HEK293 (cell line): ENCODE measurements at regions not wholly inside any gene's neighbourhood (a gene's known extent, or its start where the extent isn't known, plus 50 kb on each side); places are given as distances from the start of the nearest gene placed in this dataset.

Experiments used
- HOXD13 ChIP-seq: sonication (generic); formaldehyde crosslinking; IDR thresholded peaks from 2 replicates; pipeline ENCODE4 v1.8.0; 2022; ENCODE audit warnings: missing genetic modification reagents, borderline replicate concordance
- ZNF174 ChIP-seq: fragments of 450-650 bp; formaldehyde crosslinking; IDR thresholded peaks from 2 replicates; pipeline ENCODE4 v1.5.0; 2017; ENCODE audit warnings: missing biosample characterization, mild to moderate bottlenecking, missing genetic modification characterization
- ZNF184 ChIP-seq: fragments of 450-650 bp; IDR thresholded peaks from 2 replicates; pipeline ENCODE4 v1.5.1; 2018; ENCODE audit warnings: missing biosample characterization, mild to moderate bottlenecking, missing genetic modification characterization
- ZNF266 ChIP-seq: fragments of 450-650 bp; formaldehyde crosslinking; IDR thresholded peaks from 2 replicates; pipeline ENCODE4 v1.5.1; 2016; ENCODE audit warnings: missing biosample characterization, missing genetic modification characterization, low read depth
- ZNF335 ChIP-seq: fragments of 450-650 bp; formaldehyde crosslinking; conservative IDR thresholded peaks from 2 replicates; pipeline ENCODE4 v1.5.1; 2016; ENCODE audit warnings: missing biosample characterization, missing genetic modification characterization
- ZNF366 ChIP-seq: fragments of 450-650 bp; formaldehyde crosslinking; conservative IDR thresholded peaks from 2 replicates; pipeline ENCODE4 v1.5.1; 2016; ENCODE audit warnings: missing biosample characterization, missing genetic modification characterization
- ZNF558 ChIP-seq: fragments of 450-650 bp; formaldehyde crosslinking; IDR thresholded peaks from 2 replicates; pipeline ENCODE4 v1.5.1; 2016; ENCODE audit warnings: missing biosample characterization, missing genetic modification characterization
- ZNF629 ChIP-seq: fragments of 450-650 bp; formaldehyde crosslinking; IDR thresholded peaks from 2 replicates; pipeline ENCODE4 v1.5.1; 2017; ENCODE audit warnings: missing biosample characterization, missing genetic modification characterization
- ZNF660 ChIP-seq: fragments of 450-650 bp; IDR thresholded peaks from 2 replicates; pipeline ENCODE4 v1.5.1; 2018; ENCODE audit warnings: missing biosample characterization, mild to moderate bottlenecking, missing genetic modification characterization
- ZNF707 ChIP-seq: fragments of 450-650 bp; formaldehyde crosslinking; IDR thresholded peaks from 2 replicates; pipeline ENCODE4 v1.5.1; 2016; ENCODE audit warnings: missing biosample characterization, missing genetic modification characterization
- TF ChIP-seq, protein P1 (sequence below): fragments of 450-650 bp; formaldehyde crosslinking; IDR thresholded peaks from 2 replicates; pipeline ENCODE4 v1.5.1; 2016; ENCODE audit warnings: missing biosample characterization, missing genetic modification characterization
- TF ChIP-seq, protein P2 (sequence below): fragments of 450-650 bp; formaldehyde crosslinking; IDR thresholded peaks from 2 replicates; pipeline ENCODE4 v1.5.1; 2016; ENCODE audit warnings: missing biosample characterization, missing genetic modification characterization
- TF ChIP-seq, protein P3 (sequence below): fragments of 450-650 bp; formaldehyde crosslinking; IDR thresholded peaks from 2 replicates; pipeline ENCODE4 v1.5.1; 2016; ENCODE audit warnings: missing biosample characterization, missing genetic modification characterization, borderline replicate concordance
- TF ChIP-seq, protein P4 (sequence below): fragments of 450-650 bp; formaldehyde crosslinking; IDR thresholded peaks from 2 replicates; pipeline ENCODE4 v1.5.1; 2016; ENCODE audit warnings: missing biosample characterization, missing genetic modification characterization
- TF ChIP-seq, protein P5 (sequence below): fragments of 450-650 bp; formaldehyde crosslinking; IDR thresholded peaks from 2 replicates; pipeline ENCODE4 v1.5.1; 2016; ENCODE audit warnings: missing biosample characterization, missing genetic modification characterization
- TF ChIP-seq, protein P6 (sequence below): fragments of 450-650 bp; formaldehyde crosslinking; IDR thresholded peaks from 2 replicates; pipeline ENCODE4 v1.5.1; 2016; ENCODE audit warnings: missing biosample characterization, missing genetic modification characterization, low read depth
- TF ChIP-seq, protein P7 (sequence below): fragments of 450-650 bp; formaldehyde crosslinking; conservative IDR thresholded peaks from 2 replicates; pipeline ENCODE4 v1.5.1; 2016; ENCODE audit warnings: low read depth, missing biosample characterization, missing genetic modification characterization
- TF ChIP-seq, protein P8 (sequence below): fragments of 450-650 bp; formaldehyde crosslinking; IDR thresholded peaks from 2 replicates; pipeline ENCODE4 v1.5.1; 2016; ENCODE audit warnings: missing biosample characterization, missing genetic modification characterization, borderline replicate concordance

DNA sequence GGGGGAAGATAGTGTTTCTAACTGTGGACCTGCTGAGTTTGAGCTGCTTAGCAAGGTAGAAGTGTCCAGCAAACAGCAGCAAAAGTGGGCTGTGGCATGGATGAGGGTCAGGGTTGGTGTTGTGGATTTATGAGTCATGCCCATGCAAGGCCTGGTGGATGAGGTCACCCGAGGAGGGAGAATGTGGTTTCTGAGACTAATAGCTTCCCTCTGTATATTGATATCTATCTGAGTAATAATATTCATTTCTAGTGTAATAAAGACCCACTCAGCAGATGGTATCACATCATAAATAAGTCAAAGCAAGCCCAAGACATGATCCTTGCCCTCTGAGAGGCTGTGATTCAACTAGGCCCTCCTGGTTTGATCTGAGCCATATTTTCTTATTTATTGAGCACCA lies 597.8 kb upstream of the CLINT1 start (continued):
- TF ChIP-seq HOXD13 (CRISPR knock-in tag) (peak; percentile 77; the same call in 1 of the 2 replicates), ZNF660 (tag by site-specific recombination) (no peak), ZNF366 (peak; percentile 87), ZNF266 (tag by site-specific recombination) (no peak), ZNF707 (no peak), ZNF335 (tag by site-specific recombination) (no peak), ZNF174 (tag by site-specific recombination) (no peak), ZNF184 (tag by site-specific recombination) (0 out of 2 replicates have a peak, but pooled peaks have one; percentile 47), ZNF558 (tag by site-specific recombination) (peak; percentile 63; the same call in 1 of the 2 replicates), ZNF629 (tag by site-specific recombination) (peak; percentile 80)
- TF ChIP-seq, protein P1, sequence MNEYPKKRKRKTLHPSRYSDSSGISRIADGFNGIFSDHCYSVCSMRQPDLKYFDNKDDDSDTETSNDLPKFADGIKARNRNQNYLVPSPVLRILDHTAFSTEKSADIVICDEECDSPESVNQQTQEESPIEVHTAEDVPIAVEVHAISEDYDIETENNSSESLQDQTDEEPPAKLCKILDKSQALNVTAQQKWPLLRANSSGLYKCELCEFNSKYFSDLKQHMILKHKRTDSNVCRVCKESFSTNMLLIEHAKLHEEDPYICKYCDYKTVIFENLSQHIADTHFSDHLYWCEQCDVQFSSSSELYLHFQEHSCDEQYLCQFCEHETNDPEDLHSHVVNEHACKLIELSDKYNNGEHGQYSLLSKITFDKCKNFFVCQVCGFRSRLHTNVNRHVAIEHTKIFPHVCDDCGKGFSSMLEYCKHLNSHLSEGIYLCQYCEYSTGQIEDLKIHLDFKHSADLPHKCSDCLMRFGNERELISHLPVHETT (tag by site-specific recombination) = 0 out of 2 replicates have a peak, but pooled peaks have one; percentile 37
- TF ChIP-seq, protein P2, sequence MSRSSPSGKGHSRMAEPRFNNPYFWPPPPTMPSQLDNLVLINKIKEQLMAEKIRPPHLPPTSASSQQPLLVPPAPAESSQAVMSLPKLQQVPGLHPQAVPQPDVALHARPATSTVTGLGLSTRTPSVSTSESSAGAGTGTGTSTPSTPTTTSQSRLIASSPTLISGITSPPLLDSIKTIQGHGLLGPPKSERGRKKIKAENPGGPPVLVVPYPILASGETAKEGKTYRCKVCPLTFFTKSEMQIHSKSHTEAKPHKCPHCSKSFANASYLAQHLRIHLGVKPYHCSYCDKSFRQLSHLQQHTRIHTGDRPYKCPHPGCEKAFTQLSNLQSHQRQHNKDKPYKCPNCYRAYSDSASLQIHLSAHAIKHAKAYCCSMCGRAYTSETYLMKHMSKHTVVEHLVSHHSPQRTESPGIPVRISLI (tag by site-specific recombination) = 0 out of 2 replicates have a peak, but pooled peaks have one; percentile 39
- TF ChIP-seq, protein P3, sequence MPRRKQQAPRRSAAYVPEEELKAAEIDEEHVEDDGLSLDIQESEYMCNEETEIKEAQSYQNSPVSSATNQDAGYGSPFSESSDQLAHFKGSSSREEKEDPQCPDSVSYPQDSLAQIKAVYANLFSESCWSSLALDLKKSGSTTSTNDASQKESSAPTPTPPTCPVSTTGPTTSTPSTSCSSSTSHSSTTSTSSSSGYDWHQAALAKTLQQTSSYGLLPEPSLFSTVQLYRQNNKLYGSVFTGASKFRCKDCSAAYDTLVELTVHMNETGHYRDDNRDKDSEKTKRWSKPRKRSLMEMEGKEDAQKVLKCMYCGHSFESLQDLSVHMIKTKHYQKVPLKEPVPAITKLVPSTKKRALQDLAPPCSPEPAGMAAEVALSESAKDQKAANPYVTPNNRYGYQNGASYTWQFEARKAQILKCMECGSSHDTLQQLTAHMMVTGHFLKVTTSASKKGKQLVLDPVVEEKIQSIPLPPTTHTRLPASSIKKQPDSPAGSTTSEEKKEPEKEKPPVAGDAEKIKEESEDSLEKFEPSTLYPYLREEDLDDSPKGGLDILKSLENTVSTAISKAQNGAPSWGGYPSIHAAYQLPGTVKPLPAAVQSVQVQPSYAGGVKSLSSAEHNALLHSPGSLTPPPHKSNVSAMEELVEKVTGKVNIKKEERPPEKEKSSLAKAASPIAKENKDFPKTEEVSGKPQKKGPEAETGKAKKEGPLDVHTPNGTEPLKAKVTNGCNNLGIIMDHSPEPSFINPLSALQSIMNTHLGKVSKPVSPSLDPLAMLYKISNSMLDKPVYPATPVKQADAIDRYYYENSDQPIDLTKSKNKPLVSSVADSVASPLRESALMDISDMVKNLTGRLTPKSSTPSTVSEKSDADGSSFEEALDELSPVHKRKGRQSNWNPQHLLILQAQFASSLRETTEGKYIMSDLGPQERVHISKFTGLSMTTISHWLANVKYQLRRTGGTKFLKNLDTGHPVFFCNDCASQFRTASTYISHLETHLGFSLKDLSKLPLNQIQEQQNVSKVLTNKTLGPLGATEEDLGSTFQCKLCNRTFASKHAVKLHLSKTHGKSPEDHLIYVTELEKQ = no peak
- TF ChIP-seq, protein P4, sequence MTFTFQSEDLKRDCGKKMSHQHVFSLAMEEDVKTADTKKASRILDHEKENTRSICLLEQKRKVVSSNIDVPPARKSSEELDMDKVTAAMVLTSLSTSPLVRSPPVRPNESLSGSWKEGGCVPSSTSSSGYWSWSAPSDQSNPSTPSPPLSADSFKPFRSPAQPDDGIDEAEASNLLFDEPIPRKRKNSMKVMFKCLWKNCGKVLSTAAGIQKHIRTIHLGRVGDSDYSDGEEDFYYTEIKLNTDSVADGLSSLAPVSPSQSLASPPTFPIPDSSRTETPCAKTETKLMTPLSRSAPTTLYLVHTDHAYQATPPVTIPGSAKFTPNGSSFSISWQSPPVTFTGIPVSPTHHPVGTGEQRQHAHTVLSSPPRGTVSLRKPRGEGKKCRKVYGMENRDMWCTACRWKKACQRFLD (tag by site-specific recombination) = no peak
- TF ChIP-seq, protein P5, sequence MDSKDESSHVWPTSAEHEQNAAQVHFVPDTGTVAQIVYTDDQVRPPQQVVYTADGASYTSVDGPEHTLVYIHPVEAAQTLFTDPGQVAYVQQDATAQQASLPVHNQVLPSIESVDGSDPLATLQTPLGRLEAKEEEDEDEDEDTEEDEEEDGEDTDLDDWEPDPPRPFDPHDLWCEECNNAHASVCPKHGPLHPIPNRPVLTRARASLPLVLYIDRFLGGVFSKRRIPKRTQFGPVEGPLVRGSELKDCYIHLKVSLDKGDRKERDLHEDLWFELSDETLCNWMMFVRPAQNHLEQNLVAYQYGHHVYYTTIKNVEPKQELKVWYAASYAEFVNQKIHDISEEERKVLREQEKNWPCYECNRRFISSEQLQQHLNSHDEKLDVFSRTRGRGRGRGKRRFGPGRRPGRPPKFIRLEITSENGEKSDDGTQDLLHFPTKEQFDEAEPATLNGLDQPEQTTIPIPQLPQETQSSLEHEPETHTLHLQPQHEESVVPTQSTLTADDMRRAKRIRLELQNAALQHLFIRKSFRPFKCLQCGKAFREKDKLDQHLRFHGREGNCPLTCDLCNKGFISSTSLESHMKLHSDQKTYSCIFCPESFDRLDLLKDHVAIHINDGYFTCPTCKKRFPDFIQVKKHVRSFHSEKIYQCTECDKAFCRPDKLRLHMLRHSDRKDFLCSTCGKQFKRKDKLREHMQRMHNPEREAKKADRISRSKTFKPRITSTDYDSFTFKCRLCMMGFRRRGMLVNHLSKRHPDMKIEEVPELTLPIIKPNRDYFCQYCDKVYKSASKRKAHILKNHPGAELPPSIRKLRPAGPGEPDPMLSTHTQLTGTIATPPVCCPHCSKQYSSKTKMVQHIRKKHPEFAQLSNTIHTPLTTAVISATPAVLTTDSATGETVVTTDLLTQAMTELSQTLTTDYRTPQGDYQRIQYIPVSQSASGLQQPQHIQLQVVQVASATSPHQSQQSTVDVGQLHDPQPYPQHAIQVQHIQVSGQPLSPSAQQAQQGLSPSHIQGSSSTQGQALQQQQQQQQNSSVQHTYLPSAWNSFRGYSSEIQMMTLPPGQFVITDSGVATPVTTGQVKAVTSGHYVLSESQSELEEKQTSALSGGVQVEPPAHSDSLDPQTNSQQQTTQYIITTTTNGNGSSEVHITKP = 0 out of 2 replicates have a peak, but pooled peaks have one; percentile 20
- TF ChIP-seq, protein P6, sequence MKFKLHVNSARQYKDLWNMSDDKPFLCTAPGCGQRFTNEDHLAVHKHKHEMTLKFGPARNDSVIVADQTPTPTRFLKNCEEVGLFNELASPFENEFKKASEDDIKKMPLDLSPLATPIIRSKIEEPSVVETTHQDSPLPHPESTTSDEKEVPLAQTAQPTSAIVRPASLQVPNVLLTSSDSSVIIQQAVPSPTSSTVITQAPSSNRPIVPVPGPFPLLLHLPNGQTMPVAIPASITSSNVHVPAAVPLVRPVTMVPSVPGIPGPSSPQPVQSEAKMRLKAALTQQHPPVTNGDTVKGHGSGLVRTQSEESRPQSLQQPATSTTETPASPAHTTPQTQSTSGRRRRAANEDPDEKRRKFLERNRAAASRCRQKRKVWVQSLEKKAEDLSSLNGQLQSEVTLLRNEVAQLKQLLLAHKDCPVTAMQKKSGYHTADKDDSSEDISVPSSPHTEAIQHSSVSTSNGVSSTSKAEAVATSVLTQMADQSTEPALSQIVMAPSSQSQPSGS (tag by site-specific recombination) = 0 out of 2 replicates have a peak, but pooled peaks have one; percentile 55
- TF ChIP-seq, protein P7, sequence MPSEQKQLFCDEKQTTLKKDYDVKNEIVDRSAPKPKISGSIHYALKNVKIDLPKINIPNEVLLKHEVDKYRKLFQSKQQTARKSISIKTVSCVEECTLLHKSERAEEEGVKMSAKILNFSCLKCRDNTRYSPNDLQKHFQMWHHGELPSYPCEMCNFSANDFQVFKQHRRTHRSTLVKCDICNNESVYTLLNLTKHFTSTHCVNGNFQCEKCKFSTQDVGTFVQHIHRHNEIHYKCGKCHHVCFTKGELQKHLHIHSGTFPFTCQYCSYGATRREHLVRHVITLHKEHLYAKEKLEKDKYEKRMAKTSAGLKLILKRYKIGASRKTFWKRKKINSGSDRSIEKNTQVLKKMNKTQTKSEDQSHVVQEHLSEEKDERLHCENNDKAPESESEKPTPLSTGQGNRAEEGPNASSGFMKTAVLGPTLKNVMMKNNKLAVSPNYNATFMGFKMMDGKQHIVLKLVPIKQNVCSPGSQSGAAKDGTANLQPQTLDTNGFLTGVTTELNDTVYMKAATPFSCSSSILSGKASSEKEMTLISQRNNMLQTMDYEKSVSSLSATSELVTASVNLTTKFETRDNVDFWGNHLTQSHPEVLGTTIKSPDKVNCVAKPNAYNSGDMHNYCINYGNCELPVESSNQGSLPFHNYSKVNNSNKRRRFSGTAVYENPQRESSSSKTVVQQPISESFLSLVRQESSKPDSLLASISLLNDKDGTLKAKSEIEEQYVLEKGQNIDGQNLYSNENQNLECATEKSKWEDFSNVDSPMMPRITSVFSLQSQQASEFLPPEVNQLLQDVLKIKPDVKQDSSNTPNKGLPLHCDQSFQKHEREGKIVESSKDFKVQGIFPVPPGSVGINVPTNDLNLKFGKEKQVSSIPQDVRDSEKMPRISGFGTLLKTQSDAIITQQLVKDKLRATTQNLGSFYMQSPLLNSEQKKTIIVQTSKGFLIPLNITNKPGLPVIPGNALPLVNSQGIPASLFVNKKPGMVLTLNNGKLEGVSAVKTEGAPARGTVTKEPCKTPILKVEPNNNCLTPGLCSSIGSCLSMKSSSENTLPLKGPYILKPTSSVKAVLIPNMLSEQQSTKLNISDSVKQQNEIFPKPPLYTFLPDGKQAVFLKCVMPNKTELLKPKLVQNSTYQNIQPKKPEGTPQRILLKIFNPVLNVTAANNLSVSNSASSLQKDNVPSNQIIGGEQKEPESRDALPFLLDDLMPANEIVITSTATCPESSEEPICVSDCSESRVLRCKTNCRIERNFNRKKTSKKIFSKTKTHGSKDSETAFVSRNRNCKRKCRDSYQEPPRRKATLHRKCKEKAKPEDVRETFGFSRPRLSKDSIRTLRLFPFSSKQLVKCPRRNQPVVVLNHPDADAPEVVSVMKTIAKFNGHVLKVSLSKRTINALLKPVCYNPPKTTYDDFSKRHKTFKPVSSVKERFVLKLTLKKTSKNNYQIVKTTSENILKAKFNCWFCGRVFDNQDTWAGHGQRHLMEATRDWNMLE (tag by site-specific recombination) = 0 out of 2 replicates have a peak, but pooled peaks have one; percentile 9
- TF ChIP-seq, protein P8, sequence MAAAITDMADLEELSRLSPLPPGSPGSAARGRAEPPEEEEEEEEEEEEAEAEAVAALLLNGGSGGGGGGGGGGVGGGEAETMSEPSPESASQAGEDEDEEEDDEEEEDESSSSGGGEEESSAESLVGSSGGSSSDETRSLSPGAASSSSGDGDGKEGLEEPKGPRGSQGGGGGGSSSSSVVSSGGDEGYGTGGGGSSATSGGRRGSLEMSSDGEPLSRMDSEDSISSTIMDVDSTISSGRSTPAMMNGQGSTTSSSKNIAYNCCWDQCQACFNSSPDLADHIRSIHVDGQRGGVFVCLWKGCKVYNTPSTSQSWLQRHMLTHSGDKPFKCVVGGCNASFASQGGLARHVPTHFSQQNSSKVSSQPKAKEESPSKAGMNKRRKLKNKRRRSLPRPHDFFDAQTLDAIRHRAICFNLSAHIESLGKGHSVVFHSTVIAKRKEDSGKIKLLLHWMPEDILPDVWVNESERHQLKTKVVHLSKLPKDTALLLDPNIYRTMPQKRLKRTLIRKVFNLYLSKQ (tag by site-specific recombination) = no peak
